ENCODE measurements at regions not wholly inside any gene's neighbourhood (a gene's known extent, or its start where the extent isn't known, plus 50 kb on each side); places are given as distances from the start of the nearest gene placed in this dataset.

DNA sequence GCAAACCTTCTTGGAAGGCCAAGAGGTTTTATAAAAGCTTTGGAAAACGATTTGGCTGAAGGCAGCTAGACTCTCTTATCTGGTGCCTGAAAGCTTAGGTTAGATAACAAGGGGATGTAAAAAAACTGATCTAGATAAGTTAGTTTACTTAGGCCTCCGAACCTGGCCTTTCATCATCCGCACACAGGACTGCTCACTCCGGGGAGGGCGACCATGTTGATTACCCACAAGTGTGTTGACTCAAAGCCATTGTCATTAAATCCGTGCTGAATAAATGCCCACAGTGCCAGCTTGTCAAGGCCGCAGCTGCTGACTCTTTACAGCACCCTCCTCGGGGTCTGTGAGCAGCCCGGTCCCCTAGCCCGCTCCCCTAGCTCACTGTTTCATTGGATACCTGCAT, 112.3 kb downstream of the ZFAND4 start:
- Histone ChIP-seq H3K27ac (ENCODE audit: low read length) (no peak overlapping the region), H3F3A (ENCODE audit: insufficient read depth, low read length, poor library complexity, severe bottlenecking) (no peaks in the 10 kb centered on the region), H3K4me3 (ENCODE audit: low read length) (no peak overlapping the region), H3K4me2 (ENCODE audit: low read length) (no peak overlapping the region), H3K79me2 (replicated peaks; ENCODE audit: insufficient read depth, low read length) (no peaks in the 10 kb centered on the region), H2AFZ (ENCODE audit: low read depth, low read length) (no peak overlapping the region), H3K9ac (ENCODE audit: low read length) (no peak overlapping the region), H3K9me3 (ENCODE audit: low read length) (no peaks in the 10 kb centered on the region), H3K27me3 (ENCODE audit: insufficient read depth, low read depth, low read length) (no peaks in the 10 kb centered on the region), H4K20me1 (ENCODE audit: insufficient read depth) (no peaks in the 10 kb centered on the region), H3K36me3 (ENCODE audit: insufficient read depth, low read length) (no peaks in the 10 kb centered on the region), H3K9me2 (ENCODE audit: insufficient read depth, low read length) (no peaks in the 10 kb centered on the region)
- TF ChIP-seq POLR2AphosphoS5 (IDR thresholded peaks at IDR 0.05), result no peak
- TF ChIP-seq, protein P1, sequence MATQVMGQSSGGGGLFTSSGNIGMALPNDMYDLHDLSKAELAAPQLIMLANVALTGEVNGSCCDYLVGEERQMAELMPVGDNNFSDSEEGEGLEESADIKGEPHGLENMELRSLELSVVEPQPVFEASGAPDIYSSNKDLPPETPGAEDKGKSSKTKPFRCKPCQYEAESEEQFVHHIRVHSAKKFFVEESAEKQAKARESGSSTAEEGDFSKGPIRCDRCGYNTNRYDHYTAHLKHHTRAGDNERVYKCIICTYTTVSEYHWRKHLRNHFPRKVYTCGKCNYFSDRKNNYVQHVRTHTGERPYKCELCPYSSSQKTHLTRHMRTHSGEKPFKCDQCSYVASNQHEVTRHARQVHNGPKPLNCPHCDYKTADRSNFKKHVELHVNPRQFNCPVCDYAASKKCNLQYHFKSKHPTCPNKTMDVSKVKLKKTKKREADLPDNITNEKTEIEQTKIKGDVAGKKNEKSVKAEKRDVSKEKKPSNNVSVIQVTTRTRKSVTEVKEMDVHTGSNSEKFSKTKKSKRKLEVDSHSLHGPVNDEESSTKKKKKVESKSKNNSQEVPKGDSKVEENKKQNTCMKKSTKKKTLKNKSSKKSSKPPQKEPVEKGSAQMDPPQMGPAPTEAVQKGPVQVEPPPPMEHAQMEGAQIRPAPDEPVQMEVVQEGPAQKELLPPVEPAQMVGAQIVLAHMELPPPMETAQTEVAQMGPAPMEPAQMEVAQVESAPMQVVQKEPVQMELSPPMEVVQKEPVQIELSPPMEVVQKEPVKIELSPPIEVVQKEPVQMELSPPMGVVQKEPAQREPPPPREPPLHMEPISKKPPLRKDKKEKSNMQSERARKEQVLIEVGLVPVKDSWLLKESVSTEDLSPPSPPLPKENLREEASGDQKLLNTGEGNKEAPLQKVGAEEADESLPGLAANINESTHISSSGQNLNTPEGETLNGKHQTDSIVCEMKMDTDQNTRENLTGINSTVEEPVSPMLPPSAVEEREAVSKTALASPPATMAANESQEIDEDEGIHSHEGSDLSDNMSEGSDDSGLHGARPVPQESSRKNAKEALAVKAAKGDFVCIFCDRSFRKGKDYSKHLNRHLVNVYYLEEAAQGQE (IDR thresholded peaks at IDR 0.05; ENCODE audit: borderline replicate concordance), result no peak
- no peak for TF ChIP-seq SMC3 (conservative IDR thresholded peaks at IDR 0.05; ENCODE audit: poor library complexity)
- TF ChIP-seq EP300 (conservative IDR thresholded peaks at IDR 0.05; ENCODE audit: poor library complexity, severe bottlenecking), result no peak
- no peak for TF ChIP-seq TAF1 (IDR thresholded peaks at IDR 0.05; ENCODE audit: low read depth)
- TF ChIP-seq MXI1 (conservative IDR thresholded peaks at IDR 0.05; ENCODE audit: poor library complexity, severe bottlenecking), result no peak
- TF ChIP-seq, protein P2, sequence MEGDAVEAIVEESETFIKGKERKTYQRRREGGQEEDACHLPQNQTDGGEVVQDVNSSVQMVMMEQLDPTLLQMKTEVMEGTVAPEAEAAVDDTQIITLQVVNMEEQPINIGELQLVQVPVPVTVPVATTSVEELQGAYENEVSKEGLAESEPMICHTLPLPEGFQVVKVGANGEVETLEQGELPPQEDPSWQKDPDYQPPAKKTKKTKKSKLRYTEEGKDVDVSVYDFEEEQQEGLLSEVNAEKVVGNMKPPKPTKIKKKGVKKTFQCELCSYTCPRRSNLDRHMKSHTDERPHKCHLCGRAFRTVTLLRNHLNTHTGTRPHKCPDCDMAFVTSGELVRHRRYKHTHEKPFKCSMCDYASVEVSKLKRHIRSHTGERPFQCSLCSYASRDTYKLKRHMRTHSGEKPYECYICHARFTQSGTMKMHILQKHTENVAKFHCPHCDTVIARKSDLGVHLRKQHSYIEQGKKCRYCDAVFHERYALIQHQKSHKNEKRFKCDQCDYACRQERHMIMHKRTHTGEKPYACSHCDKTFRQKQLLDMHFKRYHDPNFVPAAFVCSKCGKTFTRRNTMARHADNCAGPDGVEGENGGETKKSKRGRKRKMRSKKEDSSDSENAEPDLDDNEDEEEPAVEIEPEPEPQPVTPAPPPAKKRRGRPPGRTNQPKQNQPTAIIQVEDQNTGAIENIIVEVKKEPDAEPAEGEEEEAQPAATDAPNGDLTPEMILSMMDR (IDR thresholded peaks at IDR 0.05; ENCODE audit: poor library complexity, severe bottlenecking), result no peak
- no peak for TF ChIP-seq EZH2 (IDR thresholded peaks at IDR 0.05; ENCODE audit: borderline replicate concordance, insufficient read depth, low read length, poor library complexity, severe bottlenecking)
- TF ChIP-seq RAD21 (conservative IDR thresholded peaks at IDR 0.05), result no peak

DNA sequence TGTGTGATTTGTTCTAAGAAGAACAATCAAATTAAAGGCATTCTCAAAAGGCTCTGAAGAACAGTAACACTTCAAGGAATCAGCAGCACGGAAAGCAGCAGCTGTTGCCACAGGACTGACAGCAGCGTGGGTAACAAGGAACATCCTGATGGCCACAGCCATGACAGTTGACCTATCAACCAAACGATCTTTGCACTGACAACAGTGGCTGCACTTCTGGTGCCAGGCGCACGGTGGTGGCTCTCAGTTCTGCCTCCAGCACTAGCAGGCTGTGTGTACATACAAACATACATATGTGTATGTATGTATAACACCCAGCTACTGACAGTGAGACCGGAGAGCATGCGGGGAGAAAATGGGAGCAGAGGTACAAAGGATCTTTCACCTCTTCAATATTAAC, 114.1 kb downstream of the ZFAND4 start:
- no peak overlapping the region for H3K4me3 ChIP-seq (ENCODE audit: low read length)
- no peaks in the 10 kb centered on the region for H3F3A ChIP-seq (ENCODE audit: insufficient read depth, low read length, poor library complexity, severe bottlenecking)
- no peaks in the 10 kb centered on the region for H3K27me3 ChIP-seq (ENCODE audit: insufficient read depth, low read depth, low read length)
- no peaks in the 10 kb centered on the region for H3K9me3 ChIP-seq (ENCODE audit: low read length)
- H3K9ac ChIP-seq (ENCODE audit: low read length), result no peak overlapping the region
- no peaks in the 10 kb centered on the region for H3K36me3 ChIP-seq (ENCODE audit: insufficient read depth, low read length)
- H2AFZ ChIP-seq (ENCODE audit: low read depth, low read length), result no peak overlapping the region
- H3K79me2 ChIP-seq (replicated peaks; ENCODE audit: insufficient read depth, low read length), result no peaks in the 10 kb centered on the region
- H4K20me1 ChIP-seq (ENCODE audit: insufficient read depth), result no peaks in the 10 kb centered on the region
- H3K9me2 ChIP-seq (ENCODE audit: insufficient read depth, low read length), result no peaks in the 10 kb centered on the region
- no peak for TF ChIP-seq MXI1 (conservative IDR thresholded peaks at IDR 0.05; ENCODE audit: poor library complexity, severe bottlenecking)
- no peak for TF ChIP-seq EZH2 (IDR thresholded peaks at IDR 0.05; ENCODE audit: borderline replicate concordance, insufficient read depth, low read length, poor library complexity, severe bottlenecking)
- TF ChIP-seq TAF1 (IDR thresholded peaks at IDR 0.05; ENCODE audit: low read depth), result no peak
- TF ChIP-seq, protein P2 (IDR thresholded peaks at IDR 0.05; ENCODE audit: poor library complexity, severe bottlenecking), result no peak
- no peak for TF ChIP-seq RAD21 (conservative IDR thresholded peaks at IDR 0.05)
- TF ChIP-seq, protein P1 (IDR thresholded peaks at IDR 0.05; ENCODE audit: borderline replicate concordance), result no peak
- no peak for TF ChIP-seq SMC3 (conservative IDR thresholded peaks at IDR 0.05; ENCODE audit: poor library complexity)
- no peak for TF ChIP-seq EP300 (conservative IDR thresholded peaks at IDR 0.05; ENCODE audit: poor library complexity, severe bottlenecking)
- no peak for TF ChIP-seq POLR2AphosphoS5 (IDR thresholded peaks at IDR 0.05)
- no peak overlapping the region for H3K27ac ChIP-seq (ENCODE audit: low read length)
- H3K4me2 ChIP-seq (ENCODE audit: low read length), result no peak overlapping the region
